Keratinocyte (primary cell): ENCODE measurements at regions not wholly inside any gene's neighbourhood (a gene's known extent, or its start where the extent isn't known, plus 50 kb on each side); places are given as distances from the start of the nearest gene placed in this dataset.

Source experiments
- EZH2 ChIP-seq: IDR thresholded peaks from one replicate; pipeline ENCODE4 v1.6.1; 2012; ENCODE audit warnings: inconsistent platforms, mild to moderate bottlenecking, low read length, moderate library complexity
- TF ChIP-seq, protein P1 (sequence below), 3 experiments: IDR thresholded peaks in 1 of 3; conservative IDR thresholded peaks in 1 of 3; optimal IDR thresholded peaks in 1 of 3; 2 replicates in 2 of 3; 3 replicates in 1 of 3; pipeline versions ENCODE3 to v1.5.1; 2011; ENCODE audit warnings: low read length in 3 of 3, mild to moderate bottlenecking in 3 of 3, moderate library complexity in 2 of 3, control low read depth in 1 of 3, inconsistent platforms in 1 of 3; ENCODE audit not compliant: insufficient read depth in 2 of 3; ENCODE audit errors: extremely low read depth in 1 of 3

DNA sequence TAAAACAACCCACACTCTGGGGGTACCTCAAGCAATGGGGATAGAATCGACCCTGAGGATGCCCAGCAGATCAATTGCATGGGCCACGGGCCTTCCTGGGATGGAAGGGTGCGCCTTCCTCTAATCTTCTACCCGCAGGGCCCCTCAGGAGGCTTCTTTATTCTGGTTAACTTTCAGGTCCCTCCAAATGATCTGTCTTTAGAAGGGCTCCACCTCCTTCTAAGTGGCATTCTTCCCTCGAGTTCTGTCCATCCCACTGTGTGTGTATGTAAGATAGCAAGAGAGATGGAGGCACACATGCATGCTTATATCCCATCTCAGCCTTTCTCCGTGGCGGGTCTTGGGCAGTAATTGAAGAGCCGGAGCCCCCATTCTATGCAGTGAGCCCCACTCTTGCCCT is 125.7 kb downstream of the MRM1 start:
- TF ChIP-seq, protein P1, sequence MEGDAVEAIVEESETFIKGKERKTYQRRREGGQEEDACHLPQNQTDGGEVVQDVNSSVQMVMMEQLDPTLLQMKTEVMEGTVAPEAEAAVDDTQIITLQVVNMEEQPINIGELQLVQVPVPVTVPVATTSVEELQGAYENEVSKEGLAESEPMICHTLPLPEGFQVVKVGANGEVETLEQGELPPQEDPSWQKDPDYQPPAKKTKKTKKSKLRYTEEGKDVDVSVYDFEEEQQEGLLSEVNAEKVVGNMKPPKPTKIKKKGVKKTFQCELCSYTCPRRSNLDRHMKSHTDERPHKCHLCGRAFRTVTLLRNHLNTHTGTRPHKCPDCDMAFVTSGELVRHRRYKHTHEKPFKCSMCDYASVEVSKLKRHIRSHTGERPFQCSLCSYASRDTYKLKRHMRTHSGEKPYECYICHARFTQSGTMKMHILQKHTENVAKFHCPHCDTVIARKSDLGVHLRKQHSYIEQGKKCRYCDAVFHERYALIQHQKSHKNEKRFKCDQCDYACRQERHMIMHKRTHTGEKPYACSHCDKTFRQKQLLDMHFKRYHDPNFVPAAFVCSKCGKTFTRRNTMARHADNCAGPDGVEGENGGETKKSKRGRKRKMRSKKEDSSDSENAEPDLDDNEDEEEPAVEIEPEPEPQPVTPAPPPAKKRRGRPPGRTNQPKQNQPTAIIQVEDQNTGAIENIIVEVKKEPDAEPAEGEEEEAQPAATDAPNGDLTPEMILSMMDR (optimal IDR thresholded peaks at IDR 0.05 in 1 of 3, IDR thresholded peaks at IDR 0.05 in 1 of 3, conservative IDR thresholded peaks at IDR 0.05 in 1 of 3; ENCODE audit: extremely low read depth in 1 of 3, insufficient read depth in 2 of 3, low read length in 3 of 3) = no peak
- TF ChIP-seq EZH2 = no peak
